Stimulated activated CD4-positive, alpha-beta T cell treated with anti-CD3 and anti-CD28 coated beads, Interleukin-15, amount 100 ng/mL, for 1 hour (primary cell): ENCODE measurements at regions not wholly inside any gene's neighbourhood (a gene's known extent, or its start where the extent isn't known, plus 50 kb on each side); places are given as distances from the start of the nearest gene placed in this dataset.
"Not testable (repeated sequence)": the region's sequence is repeated elsewhere in the genome, so short reads cannot be mapped to it uniquely, and the experiment has no call there.

Experiments used
- DNase-seq, 2 donors: peaks; one replicate each; pipeline ENCODE4 v3.0.0-alpha.2; 2020; ENCODE audit warnings: low read depth in 1 of 2, low spot score in 1 of 2

DNA sequence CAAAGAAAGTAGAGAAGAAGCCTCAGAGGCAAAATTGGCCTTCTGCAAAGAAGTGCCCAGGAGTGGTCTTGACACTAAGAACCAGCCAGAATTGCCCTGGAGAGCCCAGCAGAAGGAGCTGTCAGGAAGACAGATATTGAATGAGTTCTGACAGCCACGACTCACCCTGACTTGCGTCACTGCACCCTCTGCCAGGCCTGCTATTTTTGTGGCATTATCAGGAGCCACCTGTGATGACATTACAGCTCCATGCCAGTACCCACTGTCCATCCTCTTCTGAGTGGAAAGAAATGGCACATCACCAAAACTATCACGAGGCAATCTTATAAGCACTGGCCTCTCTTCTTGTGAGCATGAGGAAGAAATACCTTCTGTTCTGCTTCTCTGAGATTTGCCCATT is 67.7 kb downstream of the SMIM20 start:
- no peak for DNase-seq

DNA sequence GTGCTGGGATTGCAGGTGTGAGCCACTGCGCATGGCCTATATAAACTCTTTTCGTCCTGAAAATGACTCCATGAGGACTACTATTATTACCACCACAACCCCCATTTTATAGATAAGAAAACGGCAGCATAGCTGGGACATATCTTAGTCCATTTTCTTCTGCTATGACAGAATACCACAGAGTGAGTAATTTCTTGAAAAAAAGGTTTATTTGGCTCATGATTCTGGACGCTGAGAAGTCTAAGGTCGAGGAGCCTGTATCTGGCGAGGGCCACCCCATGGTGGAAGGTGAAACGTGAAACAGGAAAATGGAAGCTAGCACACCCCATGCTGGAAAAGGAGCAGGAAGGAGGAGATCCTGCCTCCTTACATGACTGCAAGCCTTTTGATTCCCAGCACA is 68.9 kb downstream of the SMIM20 start:
- DNase-seq = no peak

DNA sequence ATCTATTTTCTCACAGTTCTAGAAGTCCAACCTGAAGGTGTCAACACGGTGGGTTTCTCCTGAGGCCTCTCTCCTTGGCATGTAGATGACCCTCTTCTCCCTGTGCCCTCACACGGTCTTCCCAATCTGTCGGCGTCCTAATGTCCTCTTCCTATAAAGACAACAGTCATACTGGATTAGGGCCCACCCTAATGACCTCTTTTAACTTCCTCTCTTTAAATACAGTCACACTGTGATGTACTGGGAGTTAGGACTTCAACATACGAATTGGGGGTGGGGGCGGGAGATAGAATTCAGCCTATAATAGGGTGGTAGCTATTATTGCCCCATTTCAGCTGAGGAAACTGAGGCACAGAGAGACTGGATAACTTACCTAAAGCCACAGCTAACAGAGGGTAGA is 70.2 kb downstream of the SMIM20 start:
- DNase-seq = no peak

DNA sequence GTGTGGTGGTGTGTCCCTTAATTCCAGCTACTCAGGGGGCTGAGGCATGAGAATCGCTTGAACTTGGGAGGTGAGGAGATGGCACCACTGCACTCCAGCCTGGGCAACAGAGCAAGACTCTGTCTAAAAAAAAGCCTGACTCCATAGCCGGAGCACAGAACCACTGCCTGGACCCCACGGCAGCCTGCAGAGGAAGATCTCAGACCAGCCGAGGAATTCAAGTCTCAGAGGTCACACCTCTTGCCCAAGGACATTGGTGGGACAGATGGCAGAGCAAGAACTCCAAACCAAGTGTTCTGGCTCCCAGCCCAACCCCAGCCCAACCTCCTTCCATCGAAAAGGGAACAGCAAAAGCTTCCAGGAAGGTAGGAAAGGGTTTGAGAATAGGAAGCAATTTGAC is 70.8 kb downstream of the SMIM20 start:
- DNase-seq = no peak

DNA sequence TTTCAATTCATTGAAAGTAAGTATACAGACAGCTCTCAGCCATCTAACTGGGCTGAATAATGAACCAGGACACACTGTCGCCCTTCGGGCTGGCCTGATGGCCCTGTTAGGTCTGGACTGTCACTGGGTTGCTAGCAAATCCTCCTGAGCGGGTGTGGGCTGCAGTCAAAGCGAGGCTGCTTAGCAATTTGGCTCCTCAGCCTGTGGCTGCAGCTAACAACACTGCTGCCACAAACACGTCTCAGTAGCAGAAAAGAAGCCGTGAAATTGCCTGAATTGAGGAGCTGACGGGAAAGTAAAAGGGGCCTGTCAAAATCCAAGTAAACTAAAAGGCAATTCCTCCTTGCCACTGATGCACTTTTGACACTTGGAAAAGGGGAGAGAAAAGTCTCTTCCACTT is 72.8 kb downstream of the SMIM20 start:
- DNase-seq = no peak

DNA sequence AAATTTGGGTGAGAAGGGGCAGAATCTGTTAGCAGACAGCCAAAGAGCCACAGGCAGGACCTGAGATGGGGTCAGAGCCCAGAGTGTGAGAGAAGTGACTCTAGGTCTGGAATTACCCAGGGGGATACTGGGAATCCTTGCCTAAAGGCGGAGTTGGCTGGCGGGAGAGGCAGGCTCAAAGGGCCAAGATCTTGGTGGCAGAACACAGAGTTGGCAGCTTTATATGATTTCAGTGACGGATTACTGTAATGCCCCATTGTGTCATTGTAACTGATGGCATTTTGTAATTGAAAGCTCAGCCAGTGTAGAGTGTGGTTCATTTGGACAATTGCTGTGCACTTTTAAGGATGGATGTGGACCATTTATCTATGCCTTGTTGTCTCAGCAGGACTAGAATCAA is 77.3 kb downstream of the SMIM20 start:
- DNase-seq = no peak

DNA sequence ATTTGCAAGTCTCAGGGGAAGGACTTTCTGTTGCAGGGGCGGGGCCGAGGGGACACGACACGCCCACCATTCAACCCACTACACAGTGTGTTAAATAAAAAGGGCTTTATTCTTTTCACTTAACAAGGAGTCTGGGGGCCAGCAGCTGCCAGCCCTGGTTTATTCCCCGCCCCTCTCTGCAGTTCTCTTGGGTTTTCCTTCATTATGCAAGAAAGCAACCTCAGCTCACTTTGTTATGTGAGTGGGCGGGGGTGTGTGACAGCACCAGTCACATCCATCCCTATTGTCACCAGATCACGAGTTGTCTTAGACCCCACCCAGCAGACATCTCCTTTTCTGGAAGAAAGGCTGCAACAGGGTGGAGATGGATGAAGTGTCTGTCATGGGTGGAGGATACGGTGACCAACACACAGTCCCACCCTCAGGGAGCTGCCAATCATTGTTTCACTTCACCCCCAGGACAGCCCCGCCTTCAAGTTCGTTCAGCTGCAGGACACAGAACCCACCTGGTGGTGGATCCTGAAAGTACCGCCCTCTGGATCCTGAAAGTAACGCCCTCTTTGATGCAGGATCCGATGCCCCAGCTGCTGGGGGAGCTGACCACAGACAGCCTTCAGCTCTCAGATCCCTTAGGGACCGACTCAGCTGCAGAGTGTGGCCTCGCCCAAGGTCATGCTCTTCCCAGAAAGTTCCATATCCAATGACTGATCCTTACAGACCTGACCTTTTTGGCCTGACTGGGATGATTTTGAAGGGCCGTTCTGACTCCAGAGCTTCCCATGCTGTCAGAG is 79.6 kb downstream of the SMIM20 start:
- no peak for DNase-seq

DNA sequence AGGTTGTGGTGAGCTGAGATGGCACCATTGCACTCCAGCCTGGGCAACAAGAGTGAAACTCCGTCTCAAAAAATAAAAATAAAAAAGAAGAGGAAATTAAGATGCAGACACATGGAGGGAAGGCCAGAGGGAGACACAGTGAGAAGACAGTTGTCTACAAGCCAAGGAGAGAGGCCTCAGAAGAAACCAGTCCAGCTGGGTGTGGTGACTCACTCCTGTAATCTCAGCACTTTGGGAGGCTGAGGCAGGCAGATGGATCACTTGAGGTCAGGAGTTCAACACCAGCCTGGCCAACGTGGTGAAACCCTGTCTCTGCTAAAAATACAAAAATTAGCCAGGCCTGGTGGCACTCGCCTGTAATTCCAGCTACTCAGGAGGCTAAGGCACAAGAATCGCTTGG is 80.6 kb downstream of the SMIM20 start:
- not testable (repeated sequence) for DNase-seq

DNA sequence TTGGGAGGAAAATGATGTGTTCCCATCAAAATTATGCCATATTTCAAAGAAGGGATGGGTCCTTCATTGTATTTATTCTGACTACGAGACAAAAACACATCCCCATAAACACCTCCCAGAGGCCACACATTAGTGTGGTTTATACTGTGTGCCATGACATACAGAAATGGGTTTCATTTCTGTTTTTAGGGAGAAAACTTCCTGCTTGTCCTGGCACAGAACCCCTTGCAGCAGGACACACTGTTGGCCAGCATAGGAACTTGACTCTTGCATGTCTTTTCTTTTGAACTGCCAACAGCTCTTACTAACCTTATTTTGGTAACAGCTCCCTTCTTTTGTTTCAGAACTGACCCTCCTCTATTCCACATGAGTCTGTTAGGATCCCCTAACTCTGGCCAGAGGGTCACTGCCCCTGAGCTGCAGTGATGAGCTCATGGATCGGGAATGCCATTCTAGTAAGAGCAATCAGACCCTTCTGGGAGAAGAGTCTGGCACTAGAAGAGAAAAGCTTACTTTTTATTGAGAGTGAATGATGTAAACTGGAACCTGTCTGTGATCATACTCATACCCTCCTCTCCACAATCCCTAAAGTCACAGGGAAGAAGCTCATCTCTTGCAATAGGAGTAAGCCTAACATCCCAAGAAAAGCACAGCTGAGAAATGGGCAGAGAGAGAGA is 86.4 kb downstream of the SMIM20 start:
- no peak for DNase-seq

DNA sequence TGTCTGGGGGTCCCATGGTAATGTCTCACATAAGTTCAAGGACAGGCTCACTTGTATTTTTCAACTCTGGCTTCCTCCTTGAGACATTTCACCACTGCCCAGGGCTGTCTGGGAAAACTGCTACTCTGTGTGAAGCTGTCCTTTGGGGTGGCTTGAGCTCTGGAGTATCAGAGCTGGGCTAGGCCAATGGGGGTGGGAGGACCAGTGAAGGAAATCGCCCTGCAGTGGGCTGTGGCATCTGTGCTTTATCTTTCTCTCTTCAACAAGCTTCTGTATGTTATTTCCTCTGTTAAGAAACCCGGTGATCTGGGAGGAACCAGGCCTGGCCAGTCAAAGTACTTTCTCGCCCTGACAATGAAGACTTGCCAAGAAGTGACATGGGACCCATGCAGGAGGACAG is 87.4 kb downstream of the SMIM20 start:
- DNase-seq = no peak

DNA sequence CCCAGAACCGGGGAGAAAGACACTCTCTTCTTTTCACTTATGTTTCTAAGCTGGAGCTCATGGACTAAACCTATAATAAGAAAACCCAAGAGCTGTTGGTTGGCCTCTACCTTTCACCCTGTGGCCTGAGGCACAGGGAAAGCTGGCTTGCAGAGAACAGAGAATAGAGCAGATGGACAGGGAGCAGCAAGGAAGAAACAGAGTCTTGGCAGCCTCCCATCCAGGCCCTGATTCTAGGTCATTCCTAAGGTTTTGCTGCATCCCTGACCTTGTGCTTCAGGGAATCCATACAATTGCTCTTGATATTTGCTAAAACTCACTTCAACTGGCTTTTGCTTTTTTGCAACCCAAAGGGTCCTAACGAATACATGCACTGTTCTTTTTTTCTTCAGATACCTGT is 87.8 kb downstream of the SMIM20 start:
- DNase-seq = no peak

DNA sequence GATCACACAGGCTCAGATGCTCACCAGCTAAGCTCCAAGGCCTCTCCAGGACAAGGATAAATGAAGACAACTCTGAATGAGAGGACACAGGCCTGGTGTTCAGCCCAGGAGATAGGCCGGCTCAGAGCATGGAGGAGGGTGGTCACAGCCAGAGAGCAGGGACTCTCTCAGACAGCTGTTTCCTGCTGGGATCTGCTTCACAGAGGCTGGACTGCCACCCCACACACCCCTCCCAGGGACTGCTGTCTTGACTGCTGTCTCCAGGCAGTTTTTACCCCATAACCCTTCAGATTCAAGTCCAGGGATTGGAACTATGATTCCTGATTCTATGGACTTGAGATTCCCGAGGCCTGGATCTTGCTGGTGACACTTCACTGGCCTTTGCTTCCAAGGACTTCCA is 89.0 kb downstream of the SMIM20 start:
- no peak for DNase-seq

DNA sequence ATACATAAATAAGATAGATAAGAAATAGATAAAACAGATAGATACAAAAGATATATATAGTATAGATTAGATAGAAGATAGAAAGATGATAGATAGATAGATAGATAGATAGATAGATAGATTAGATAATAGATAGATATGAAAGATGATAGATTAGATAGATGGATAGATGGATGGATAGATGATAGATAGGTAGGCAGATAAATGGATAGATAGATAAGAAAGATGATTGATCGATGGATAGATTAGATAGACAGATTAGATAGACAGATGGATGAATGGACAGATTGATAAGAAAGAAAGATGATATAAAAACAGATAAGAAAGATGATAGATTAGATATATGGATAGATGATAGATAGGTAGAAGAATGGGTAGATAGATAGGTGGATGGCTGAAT is 90.3 kb downstream of the SMIM20 start:
- no peak for DNase-seq

DNA sequence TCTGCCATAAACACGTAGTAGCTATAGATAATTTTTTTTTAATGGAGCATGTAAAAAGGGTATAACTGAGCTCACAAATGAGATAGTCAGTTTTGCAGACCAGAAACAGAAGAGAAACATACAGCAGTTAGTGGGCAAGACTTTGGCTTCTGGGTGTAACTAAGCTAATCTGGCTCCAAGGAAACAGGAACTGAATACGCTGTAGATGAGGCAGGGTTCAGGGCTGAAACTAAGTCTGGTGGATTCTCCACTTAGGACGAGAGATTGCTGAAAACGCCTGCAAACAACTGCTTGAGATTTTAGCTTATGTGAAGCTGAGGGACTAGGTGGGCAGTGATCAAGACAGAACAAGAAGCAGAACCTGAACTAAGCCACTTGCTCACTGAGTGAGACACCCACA is 91.7 kb downstream of the SMIM20 start:
- no peak for DNase-seq

DNA sequence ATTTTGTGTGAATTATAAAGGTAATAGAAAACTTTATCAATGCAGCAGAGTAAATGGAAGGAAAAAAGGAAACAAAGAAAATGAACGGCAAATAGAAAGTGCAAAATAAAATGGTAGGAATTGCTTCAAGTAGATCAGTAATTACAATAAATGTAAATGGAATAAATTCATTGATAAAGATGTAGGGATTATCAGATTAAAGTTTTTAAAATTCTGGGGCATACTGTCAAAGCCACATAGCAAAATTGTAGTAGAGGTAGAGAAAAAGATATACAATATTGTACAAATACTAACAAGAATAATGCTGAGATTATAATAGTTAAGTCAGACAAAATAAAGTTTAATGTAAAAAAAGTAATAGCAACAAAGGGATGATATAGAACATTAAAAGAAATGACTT is 94.7 kb downstream of the SMIM20 start:
- no peak for DNase-seq

DNA sequence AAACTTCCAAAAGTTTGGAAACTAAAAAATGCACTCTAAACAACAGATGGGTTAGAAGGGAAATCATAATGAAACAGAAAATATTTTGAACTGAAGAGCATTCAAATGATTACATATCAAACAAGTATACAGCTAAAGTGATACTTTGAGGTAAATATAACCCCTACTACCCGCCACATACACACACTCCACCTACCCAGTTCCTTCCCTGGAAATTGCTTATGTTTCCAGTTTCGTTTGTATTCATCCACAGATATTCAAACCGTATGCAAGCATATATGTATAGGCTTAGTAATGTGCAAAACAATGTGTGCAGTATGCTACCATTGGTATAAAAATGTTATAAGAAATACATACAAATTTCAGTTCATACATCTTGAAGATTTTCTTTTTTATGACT is 95.5 kb downstream of the SMIM20 start:
- no peak for DNase-seq

DNA sequence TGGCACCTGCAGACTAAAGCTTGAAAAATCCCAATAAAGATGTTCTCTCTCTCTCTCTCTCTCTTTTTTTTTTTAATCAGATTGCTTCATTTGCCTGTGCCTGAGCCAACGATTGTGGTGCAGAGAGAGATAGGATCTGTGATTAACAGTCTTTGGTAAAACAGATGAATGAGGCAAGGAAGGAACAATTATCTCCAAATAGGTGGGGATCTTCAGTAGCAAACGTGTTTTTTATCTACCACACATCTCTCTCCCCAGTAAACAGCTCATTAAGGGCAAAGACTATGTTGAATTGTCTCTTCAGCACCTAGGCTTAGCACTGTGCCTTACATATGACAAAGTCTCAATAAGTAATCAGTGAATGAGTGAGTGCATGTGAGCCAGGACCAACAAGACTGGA is 96.3 kb downstream of the SMIM20 start:
- DNase-seq = no peak

DNA sequence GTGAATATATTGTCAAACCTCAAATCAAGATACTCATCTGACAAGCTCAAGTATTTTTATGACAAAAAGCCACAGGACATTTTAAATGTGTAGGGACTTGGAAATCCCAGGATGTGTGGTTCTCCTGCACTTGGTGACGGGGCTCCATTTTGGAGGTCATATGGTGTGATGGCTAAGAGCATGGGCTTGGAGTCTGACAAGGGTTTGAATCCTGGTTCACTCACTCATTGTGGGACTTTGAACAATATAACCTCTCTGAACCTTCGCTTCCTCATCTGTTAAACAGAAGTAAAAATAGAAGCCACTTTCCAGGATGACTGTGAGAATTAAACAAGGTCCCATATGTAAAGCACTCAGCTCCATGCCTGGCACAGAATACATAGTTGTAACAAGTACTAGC is 99.6 kb downstream of the SMIM20 start:
- DNase-seq = no peak

DNA sequence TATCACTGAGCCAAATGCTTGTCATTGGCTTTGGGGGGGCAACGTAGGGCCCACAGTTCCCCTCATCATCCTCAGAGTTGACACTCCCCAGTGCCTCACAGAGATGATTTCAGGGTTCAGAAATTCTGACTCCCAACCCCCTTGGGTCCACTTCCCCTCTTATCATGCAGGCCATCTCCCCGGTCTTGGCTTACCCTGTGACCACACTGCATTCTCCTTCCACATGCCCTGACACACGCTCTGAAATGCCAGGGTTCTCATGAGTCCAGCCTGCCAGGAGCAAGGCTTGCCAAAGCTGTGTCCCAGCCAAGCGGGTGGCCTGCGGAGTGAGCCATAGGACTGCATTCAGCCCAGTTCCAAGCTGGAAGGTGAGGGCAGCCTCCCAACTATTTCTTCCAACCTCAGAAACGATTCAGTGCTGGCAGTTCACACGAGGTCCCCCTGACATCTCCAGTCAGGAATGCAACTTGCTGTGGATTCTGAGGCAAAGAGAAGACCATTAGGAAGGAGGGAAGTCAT is 101.2 kb downstream of the SMIM20 start:
- DNase-seq = no peak

DNA sequence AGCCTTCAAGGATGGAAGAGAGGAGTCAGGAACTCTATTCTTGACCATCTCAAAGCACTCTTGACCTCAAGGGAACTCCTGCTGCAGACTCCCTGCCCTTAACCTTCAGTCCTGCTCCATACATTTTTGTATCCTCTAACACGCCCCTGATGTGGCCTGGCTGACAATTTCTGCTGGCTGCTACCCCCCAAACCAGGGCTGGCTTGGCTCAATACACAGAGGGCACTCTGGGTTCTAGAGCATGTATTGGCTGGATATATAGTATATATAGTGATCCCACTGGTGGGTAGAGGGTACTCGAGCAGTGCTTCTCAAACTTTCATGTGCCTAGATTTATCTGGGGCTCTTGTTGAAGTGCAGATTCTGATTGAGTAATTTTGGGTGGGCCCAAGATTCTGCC is 101.9 kb downstream of the SMIM20 start:
- DNase-seq = no peak

DNA sequence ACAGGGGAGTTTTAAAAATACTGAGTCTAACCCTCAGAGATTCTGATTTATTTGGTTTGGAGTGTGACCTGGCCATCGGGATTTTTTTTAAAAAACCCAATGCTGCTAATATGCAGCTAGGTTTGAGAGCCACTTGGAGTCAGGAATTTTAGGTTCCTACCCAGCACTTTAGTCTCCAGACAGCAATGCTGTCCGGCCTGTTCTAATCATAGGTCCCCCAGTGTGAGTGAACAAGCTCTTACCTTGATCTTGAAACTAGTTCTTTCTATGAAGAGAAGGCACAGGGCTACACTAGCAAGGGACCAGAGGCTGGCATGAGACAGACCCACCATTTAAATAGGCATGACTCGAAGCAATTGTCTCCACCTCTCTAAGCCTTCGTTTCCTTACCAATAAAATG is 103.5 kb downstream of the SMIM20 start:
- DNase-seq = no peak

DNA sequence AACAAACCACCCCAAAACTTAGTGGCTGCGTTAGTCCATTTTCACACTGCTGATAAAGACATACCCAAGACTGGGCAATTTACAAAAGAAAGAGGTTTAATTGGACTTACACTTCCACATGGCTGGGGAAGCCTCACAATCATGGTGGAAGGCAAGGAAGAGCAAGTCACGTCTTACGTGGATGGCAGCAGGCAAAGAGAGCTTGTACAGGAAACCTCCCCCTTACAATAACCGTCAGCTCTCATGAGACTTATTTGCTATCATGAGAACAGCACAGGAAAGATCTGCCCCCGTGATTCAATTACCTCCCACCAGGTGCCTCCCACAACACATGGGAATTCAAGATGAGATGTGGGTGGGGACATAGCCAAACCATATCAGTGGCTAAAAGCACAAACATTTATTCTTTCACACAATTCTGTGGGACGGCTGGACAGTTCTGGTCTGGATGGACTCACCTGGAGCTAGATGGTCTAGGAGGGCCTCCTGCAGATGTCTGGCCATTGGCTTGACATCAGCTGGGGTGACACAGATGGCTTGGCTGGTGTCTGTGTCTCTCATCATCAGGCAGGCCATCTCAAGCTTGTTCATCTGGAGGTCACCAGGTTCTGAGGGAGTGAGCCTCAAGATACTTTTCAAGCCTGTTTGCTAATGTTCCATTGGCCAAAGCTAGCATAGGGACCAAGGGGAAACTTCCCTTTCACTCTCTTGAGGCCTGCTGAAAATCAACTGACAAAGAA is 104.1 kb downstream of the SMIM20 start:
- not testable (repeated sequence) for DNase-seq
